ENCODE measurements at regions not wholly inside any gene's neighbourhood (a gene's known extent, or its start where the extent isn't known, plus 50 kb on each side); places are given as distances from the start of the nearest gene placed in this dataset.

GRCh38 chr1:214146523-214146922, 134.4 kb upstream of the SMYD2 start:
- FAIRE-seq: peak; percentile 80
- dilution Hi-C loops (cut with MboI; ENCODE audit: extremely low pct_ligation_motif_present, low sequenced_read_pairs): no loop called here
- H3K9ac ChIP-seq (ENCODE audit: control insufficient read depth, extremely low read depth, insufficient read depth, low read length): no peak overlapping the region
- peak; percentile 21 for DNase-seq (ENCODE audit: low read depth, low spot score)
- no peak overlapping the region for H3K27ac ChIP-seq (ENCODE audit: control insufficient read depth, insufficient read depth, low read length)
- TF ChIP-seq EZH2 (IDR thresholded peaks at IDR 0.05; ENCODE audit: low read length) (no peak), CTCF (optimal IDR thresholded peaks at IDR 0.05 in 1 of 3, IDR thresholded peaks at IDR 0.05 in 1 of 3, conservative IDR thresholded peaks at IDR 0.05 in 1 of 3; ENCODE audit: extremely low read depth in 1 of 3, insufficient read depth in 2 of 3, low read length in 3 of 3) (no peak)
- H3K9me1 ChIP-seq (ENCODE audit: control insufficient read depth, extremely low read depth, insufficient read depth, low read length): no peaks in the 10 kb centered on the region
- no peaks in the 10 kb centered on the region for H3K27me3 ChIP-seq (ENCODE audit: control insufficient read depth, extremely low read depth, insufficient read depth, low read length)
- no peak overlapping the region for H3K4me2 ChIP-seq (ENCODE audit: control insufficient read depth, extremely low read depth, insufficient read depth, low read depth, low read length)
- H3K4me3 ChIP-seq (ENCODE audit: control insufficient read depth in 2 of 3, extremely low read depth in 1 of 3, insufficient read depth in 2 of 3, low read depth in 1 of 3, low read length in 3 of 3): no peak overlapping the region
- H2AFZ ChIP-seq (ENCODE audit: control insufficient read depth, low read length): no peak overlapping the region
- no peaks in the 10 kb centered on the region for H3K36me3 ChIP-seq (ENCODE audit: control insufficient read depth in 2 of 2, extremely low read depth in 1 of 2, insufficient read depth in 2 of 2, low read length in 2 of 2)
- H3K9me3 ChIP-seq (ENCODE audit: control insufficient read depth, low read depth, low read length): no peaks in the 10 kb centered on the region
- H3K79me2 ChIP-seq (ENCODE audit: control insufficient read depth, insufficient read depth, low read length): no peaks in the 10 kb centered on the region
- H3K4me1 ChIP-seq (ENCODE audit: control insufficient read depth, extremely low read depth, insufficient read depth, low read length): peaks cover 9% of the 10 kb centered on the region
- no peaks in the 10 kb centered on the region for H4K20me1 ChIP-seq (ENCODE audit: control insufficient read depth, extremely low read depth, insufficient read depth, low read length)

- no peak overlapping the region for H3K4me2 ChIP-seq (ENCODE audit: control insufficient read depth, extremely low read depth, insufficient read depth, low read depth, low read length)
- H3K4me3 ChIP-seq (ENCODE audit: control insufficient read depth in 2 of 3, extremely low read depth in 1 of 3, insufficient read depth in 2 of 3, low read depth in 1 of 3, low read length in 3 of 3): no peak overlapping the region
- H3K4me1 ChIP-seq (ENCODE audit: control insufficient read depth, extremely low read depth, insufficient read depth, low read length): no peaks in the 10 kb centered on the region
- FAIRE-seq (no peak), DNase-seq (ENCODE audit: low read depth, low spot score) (no peak)
- dilution Hi-C loops (cut with MboI; ENCODE audit: extremely low pct_ligation_motif_present, low sequenced_read_pairs): no loop called here
- no peaks in the 10 kb centered on the region for H3K27me3 ChIP-seq (ENCODE audit: control insufficient read depth, extremely low read depth, insufficient read depth, low read length)
- no peaks in the 10 kb centered on the region for H3K9me3 ChIP-seq (ENCODE audit: control insufficient read depth, low read depth, low read length)
- TF ChIP-seq EZH2 (IDR thresholded peaks at IDR 0.05; ENCODE audit: low read length): no peak
- no peak for TF ChIP-seq CTCF (optimal IDR thresholded peaks at IDR 0.05 in 1 of 3, IDR thresholded peaks at IDR 0.05 in 1 of 3, conservative IDR thresholded peaks at IDR 0.05 in 1 of 3; ENCODE audit: extremely low read depth in 1 of 3, insufficient read depth in 2 of 3, low read length in 3 of 3)
- no peak overlapping the region for H2AFZ ChIP-seq (ENCODE audit: control insufficient read depth, low read length)
- no peak overlapping the region for H3K9ac ChIP-seq (ENCODE audit: control insufficient read depth, extremely low read depth, insufficient read depth, low read length)
- no peaks in the 10 kb centered on the region for H3K36me3 ChIP-seq (ENCODE audit: control insufficient read depth in 2 of 2, extremely low read depth in 1 of 2, insufficient read depth in 2 of 2, low read length in 2 of 2)
- no peaks in the 10 kb centered on the region for H4K20me1 ChIP-seq (ENCODE audit: control insufficient read depth, extremely low read depth, insufficient read depth, low read length)
- H3K79me2 ChIP-seq (ENCODE audit: control insufficient read depth, insufficient read depth, low read length): no peaks in the 10 kb centered on the region
- no peaks in the 10 kb centered on the region for H3K9me1 ChIP-seq (ENCODE audit: control insufficient read depth, extremely low read depth, insufficient read depth, low read length)
- H3K27ac ChIP-seq (ENCODE audit: control insufficient read depth, insufficient read depth, low read length): no peak overlapping the region
Observed at GRCh38 chr1:214154596-214155292, 126.2 kb upstream of the SMYD2 start.

Measured in keratinocyte (primary cell).